GM21723 (cell line): ENCODE measurements at regions not wholly inside any gene's neighbourhood (a gene's known extent, or its start where the extent isn't known, plus 50 kb on each side); places are given as distances from the start of the nearest gene placed in this dataset.

Experiments used
- ATAC-seq: cut with Tn5 transposase; IDR thresholded peaks from one replicate; pipeline ENCODE4 v1.9.1; 2021; ENCODE audit warnings: mild to moderate bottlenecking, moderate library complexity; ENCODE audit not compliant: unreplicated experiment

DNA sequence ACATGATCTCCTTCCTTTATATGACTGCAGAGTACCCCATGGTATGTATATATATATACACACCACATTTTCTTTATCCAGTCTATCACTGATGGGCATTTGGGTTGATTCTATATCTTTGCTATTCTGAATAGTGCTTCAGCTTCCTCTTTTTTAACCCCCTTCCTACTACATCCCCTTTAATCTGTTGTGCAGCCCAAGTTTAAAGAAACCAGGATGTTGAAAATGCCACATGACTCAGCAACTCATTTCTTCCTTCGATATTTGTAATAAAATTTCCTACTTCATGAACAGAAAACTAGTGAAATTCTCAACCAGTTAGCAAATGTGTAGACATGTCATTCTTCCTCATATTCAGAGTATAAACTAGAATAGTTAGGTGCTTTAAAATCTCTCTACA is 1245.7 kb upstream of the SORCS1 start:
- ATAC-seq: no peak

DNA sequence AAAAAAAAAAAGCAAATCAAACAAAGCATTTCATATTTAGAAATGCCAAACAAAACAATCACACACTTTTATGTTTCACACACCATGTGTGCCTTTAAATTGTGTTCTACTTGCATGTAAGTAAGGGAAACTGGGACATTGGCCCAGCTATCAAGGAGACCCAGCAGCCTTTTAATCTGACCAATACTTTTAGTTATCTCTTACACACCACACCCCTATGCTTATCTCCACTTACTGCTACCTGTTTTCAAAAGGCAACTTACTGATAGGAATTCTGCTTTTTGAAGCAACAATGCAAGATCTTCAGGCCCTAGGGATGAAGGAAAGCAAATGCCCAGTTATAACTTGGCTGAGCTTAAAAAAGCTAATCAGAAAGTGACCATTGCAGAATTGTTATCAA is 1244.8 kb upstream of the SORCS1 start:
- no peak for ATAC-seq

DNA sequence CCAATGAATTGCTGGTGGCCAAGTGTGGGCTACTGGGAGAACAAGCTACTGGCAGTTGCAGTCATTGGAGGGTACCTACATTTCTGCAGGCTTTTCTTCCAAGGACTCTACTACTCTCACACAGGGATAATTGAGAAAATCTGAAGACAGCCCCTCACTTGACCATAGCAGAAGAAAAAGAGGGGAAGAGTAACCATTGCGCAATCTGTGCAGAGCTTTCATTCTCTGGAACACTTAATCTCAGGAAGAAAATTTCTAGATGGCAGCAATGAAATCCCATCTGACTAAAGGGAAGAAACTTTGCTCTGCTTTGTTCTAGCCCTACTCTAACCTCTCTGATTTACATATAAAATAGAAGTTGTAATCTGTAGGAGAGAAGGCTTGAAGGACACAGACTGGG is 1239.6 kb upstream of the SORCS1 start:
- ATAC-seq: no peak

DNA sequence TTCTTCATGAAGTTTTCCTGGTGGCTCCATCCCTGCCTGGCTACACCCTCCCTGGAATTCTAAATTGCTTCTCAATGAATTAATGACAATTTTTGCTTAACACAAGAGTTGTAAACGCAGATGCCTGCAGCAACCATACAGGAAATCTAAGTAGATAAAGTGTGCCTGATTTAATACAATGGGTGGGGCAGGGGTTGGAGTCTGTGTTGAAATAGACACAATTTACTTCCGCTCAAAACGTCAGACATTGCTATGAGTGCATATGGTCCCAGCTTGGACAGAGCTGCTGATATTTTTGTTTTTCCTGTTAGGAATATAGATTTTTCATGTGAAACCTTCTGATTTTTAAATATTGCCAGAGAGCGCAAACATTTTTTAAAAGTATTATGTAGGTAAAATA is 1235.0 kb upstream of the SORCS1 start:
- ATAC-seq: no peak

DNA sequence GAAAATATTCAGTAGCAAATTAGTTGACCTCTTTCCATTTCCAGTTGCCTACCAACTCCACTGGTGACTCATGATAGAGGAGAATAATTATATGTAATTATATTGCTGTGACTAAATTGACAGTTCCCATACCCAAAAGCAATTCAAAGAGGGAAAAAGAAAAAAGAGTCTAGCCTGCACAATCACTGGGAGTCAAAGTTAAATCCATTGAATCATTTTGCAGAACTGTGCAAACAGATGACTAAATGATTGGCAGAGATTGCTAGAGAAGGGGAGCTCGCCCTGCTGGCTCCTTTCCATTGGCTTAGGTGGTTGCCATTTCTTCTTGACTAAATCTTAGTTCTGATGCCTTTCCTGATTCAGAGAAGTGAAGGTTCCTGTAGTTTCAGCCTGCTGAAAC is 1228.6 kb upstream of the SORCS1 start:
- no peak for ATAC-seq

DNA sequence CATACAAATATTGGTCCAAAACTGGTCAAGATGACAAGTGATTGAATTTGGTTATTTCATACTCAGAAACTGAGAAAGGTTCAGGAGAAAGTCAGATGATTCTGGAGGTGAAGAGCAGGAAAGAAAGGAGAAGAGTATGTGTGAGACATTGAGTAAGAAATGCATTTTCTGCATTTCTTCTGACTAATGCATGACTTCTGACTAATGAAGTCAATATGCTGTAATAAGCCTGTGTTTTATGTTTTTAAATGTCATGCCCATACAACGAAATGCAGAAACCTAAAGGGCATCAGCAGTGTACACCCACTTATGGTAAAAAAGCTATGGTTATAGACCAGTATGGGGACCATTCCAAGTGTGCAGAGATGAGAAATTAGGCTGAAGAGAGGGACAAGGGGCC is 1227.8 kb upstream of the SORCS1 start:
- no peak for ATAC-seq

DNA sequence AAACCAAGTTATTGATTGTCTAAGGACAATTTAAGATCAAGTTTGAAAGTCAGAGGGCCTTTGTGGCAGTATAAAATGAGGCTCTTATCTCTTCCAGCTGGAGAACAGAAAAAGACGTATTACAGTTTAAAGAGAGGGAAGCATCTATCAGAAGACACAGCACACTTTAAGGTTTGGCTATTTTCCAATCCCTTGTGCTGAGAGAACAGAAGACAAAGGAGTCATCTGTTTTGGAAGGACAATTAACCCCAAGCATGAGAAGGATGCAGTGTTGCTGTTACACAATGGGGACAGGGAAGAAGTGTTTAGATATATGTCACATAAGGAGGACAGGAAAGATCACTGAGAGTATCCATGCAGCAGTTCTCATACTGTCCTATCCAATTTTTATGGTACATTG is 1224.2 kb upstream of the SORCS1 start:
- no peak for ATAC-seq

DNA sequence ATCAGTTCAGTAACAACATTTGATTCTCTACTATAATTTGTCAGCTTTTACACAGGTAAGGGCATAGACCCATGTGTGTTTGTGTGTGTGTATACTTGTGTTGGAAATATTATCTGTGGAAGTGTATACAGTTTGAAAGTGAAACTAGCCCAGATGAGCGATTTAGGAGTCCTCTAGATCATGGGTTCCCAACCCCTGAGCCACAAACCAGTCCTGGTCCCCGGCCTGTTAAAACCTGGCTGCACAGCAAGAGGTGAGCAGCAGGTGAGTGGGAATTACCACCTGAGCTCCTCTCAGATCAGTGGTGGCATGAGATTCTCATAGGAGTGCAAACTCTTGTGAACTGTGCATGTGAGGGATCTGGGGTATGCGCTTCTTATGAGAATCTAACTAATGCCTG is 1221.5 kb upstream of the SORCS1 start:
- ATAC-seq: no peak

DNA sequence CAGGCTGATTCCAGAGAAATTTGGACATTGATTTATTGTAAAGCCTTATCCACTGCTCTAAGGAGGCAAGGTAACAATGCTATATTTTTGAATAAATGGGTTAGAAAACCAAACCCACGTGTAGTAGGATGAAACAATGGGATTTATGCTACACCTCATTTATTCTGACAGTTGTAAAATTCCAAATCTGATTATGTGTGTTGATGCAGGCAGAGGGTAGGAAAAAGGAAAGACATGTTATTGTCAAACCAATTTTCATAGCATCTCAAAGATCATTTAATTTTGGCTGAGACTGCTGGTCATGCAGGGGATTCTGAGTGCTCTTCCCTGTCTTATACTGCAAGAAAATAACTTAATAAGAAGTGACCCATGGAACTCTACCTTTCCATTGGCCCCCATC is 1219.9 kb upstream of the SORCS1 start:
- no peak for ATAC-seq

DNA sequence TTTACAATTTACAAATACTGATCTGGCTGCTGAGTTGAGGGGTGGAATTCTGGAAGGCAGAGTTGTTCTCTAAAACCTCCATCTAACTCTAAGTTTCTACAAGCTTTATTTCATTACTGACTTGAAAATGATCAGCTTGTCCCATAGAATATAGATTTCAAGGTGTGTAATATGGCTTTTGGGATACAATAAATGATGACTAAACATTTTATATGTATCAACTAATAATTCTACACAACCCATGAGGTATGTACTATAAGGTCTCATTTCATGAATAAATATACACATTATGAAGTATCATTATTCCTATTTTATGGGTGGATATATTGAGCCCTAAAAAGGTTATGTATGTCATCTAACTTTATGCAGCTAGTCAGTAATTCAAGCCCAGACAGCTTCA is 1214.3 kb upstream of the SORCS1 start:
- ATAC-seq: no peak

DNA sequence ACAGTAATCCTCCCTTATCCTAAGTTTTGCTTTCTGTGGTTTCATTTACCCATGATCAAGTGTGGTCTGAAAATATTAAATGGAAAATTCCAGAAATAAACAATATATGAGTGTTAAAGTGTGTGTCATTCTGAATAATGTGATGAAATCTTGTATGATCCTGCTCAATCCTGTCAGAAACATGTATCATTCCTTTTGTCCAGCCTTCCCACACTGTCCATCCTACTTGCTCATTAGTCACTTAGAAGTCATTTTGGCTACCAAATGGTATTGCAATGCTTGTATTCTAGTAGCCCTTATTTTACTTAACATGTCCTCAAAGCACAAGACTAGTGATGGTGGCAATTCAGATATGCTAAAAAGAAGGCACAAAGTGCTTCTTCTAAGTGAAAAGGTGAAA is 1211.2 kb upstream of the SORCS1 start:
- ATAC-seq: no peak

DNA sequence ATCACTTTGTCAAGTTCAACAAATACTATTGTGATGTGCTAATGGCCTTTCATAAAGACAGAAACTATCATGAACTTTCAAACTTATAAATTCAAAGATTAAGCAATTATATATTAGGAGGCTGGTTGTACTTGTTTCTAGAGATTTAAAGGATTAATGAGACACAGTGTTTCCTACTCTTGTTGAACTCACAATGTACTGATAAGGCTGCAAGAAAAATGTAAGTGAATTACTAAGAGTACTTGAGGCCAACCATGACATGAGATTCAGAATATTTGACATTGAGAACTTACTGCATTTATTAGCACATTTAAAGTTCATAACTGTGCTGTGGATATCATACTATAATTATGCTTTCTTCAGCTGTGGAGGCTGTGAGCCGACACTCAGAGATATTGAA is 1210.5 kb upstream of the SORCS1 start:
- no peak for ATAC-seq

DNA sequence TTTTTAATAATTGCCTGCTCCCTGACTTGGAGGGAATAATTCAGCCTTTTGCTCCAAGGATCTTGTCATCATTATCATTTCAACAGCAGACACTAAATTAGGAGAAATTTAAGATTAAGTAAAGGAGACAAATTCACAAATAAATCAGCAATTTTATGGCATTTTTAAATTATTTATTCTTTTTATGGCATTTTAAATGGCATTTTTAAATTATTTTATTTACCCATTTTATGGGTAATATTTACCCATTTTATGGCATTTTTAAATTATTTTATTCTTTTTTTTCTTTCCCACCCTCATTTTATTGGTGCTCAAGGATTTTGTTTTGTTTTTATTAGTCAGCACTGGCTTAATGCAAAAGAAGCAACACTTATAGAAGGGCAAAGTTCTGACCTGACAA is 1201.0 kb upstream of the SORCS1 start:
- no peak for ATAC-seq

DNA sequence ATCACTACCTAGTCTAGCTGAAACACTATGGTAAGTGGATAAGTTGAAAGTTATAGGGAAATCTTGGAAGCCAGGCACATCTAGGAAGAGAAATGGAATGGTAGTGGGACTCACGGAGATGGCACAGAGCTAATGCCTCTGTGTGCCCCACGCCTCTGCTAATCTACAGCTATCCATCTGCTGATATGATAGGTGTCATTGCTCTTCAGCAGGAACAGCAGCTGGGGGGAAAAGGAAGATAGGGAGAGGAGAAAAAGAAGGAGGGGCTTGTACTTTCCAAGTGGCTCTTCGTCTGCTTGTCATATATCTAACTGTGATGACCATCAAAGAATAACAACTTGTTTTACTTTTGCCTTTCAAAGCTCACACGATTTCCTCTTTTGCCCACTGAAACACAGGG is 1199.1 kb upstream of the SORCS1 start:
- no peak for ATAC-seq

DNA sequence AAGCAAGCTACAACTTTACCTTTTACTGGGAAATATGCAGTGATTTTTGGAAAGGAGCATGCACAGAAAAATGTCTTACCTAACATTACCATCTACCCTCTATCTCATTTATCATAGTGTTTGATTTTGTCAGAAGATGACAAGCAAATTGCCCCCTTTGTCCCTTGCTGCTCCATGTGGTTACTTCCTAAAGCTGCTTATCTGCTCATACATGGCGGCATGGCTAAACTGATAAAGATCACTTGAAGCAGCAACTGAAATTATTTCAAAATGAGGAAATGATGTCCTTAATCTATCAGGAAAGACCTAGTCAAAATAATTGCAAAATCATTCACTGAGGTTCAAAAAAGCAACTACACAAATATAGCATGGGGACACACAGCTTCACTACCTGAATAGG is 1198.5 kb upstream of the SORCS1 start:
- no peak for ATAC-seq

DNA sequence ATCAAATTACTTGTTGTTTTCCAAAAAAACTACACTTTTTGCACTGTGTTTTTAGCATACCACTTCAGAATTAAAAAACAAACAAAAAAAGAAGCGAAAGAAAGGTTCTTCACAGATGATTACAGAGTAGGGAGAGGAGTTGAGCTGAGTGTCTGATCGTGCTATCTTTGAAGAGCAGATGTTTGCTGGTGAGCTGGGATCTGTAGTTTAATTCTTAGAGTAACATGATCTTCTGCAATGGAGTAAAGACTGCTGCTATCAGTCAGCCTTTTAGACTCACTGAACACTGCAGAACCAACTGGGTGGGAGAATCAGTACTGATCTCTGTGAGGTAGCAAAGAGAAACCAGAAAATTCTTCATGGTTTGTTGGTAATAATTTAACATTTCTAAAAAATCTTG is 1197.8 kb upstream of the SORCS1 start:
- no peak for ATAC-seq

DNA sequence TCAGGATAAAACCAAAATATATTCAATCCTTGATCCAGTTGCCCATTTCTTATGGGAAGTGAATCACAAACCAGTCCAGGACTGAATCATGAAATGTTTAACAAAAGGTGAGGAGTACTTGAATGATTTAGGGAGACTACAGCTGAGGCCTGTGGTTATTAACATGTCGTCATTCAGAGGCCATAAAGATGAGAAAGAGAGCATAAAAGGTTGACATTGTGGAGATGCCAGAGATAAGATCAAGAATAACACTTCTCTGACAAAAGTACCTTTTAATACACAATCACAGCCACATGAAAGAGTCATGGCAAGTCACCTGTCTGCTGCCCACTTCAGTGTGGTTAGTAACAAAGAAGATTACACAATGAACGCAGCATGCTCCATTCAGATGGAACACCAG is 1195.7 kb upstream of the SORCS1 start:
- no peak for ATAC-seq

DNA sequence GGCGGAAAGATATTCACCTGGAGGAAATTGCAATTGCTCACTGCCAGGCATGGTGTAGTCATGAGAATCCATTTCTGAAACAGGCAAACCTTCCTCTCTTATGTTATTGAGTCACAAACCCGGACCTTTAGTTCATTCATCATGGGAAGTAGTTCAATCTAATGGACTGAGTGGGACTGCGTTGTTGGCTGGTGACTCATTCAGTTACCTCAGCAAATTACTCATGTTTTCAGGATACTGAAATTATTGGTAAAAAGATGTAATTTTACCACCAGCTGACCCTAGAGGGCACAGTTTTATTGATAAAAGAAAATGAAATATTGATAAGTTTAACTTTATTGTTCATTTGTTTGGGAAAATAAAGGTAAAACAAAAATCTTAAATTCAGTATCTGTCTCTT is 1194.4 kb upstream of the SORCS1 start:
- ATAC-seq: peak; percentile 58

DNA sequence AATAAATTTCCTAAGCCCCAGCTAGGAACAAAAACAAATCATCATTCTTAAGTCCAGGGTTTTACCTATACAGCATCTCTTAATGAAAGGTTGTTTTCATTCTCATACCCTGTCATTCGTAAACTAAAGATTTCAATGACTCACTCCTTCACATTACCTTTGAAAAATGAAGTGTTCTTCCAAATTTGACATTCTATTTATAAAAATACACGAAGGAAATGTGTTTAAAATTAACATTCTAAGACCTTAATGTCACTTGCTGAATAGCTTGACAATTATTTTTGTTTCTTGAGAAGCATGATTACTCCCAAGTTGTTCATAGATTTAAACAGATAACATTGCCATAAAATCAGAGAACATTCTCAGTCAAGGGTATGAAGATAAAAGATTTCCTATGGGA is 1188.3 kb upstream of the SORCS1 start:
- no peak for ATAC-seq

DNA sequence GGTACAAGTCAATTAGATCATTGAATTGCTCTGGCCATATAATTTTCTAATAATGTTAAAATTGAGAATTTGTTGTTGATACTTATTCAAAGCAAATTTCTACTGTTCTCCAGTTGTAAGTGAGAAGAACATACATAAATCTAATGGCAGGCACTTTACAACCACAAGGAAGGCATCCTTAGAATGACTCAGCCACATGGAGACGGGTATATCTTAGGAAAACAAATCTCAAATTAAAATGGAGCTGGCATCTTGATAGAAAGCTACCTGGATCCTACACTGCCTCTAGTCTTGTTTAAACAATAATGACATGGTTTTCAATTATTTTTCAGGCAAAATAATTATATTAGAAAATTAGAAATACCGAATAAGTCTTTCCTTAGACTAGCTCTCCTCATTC is 1183.7 kb upstream of the SORCS1 start:
- ATAC-seq: no peak

DNA sequence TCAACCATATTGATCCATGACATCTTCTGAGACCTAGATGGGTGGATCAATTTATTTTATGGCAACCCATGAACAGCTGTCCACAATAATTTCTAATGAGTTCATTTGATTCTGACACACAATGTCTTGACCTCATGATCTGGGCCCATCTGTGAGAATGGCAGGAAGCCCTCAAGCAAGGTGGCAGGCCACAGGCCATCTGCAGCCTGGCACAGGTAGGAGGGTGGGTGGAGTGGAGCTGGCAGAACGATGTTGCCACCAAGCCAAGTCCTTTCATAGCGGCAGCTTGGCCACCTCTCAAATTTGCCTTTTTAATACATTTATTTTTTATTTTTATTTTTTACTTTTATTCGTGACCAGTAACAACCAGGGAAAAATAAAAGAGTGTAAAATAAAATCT is 1181.6 kb upstream of the SORCS1 start:
- no peak for ATAC-seq

DNA sequence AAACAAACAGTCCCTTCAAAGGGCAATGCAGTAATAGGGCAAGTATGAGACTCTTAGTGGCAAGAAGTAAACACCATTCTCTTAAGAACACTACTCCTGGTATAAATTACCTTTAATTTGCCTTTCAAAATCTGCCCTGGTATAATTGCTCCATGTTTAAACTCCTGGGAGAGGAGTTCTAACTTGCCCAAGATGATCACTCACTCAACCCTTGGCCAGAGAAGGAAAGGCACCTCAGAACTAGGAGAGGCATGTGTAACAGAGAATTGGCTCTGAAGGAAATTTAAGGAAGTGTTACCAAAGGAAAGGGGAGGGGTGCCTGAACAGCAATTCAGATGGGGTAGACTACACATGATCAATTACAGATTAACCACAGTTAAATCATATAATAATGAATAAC is 1173.6 kb upstream of the SORCS1 start:
- no peak for ATAC-seq

DNA sequence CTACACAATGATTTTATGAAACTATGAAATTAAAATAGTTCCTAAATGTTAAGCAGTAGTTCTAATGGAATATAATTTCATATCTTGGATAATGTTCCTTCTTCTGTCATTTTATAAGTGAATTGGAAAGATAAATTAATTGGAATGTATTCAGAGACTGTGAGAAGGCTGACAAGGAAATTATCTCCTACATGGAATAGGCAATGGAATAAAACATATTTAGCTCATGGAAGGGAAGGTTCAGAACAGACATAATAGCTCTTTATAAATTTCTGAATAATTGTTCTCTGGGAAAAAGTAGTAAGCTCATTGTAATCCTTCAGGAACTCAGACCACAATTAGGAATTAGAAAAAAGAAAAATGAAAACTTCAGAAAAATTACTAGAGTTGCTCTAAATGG is 1172.3 kb upstream of the SORCS1 start:
- ATAC-seq: no peak

DNA sequence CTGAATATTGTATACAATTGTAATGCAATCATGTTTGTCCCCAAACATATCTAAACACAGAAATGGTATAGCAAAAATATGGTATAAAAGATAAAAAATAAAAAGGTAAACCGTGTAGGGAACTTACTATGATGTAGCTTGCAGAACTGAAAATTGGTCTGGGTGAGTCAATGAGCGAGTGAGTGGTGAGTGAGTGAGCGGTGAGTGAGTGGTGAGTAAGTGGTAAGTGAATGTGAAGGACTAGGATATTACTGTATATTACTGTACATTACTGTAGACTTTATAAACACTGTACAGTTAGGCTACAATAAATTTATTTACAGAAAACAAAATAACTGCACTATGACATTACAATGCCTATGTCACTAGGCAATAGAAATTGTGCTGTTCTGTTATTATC is 1163.2 kb upstream of the SORCS1 start:
- ATAC-seq: no peak
